B cell (primary cell): ENCODE measurements at regions not wholly inside any gene's neighbourhood (a gene's known extent, or its start where the extent isn't known, plus 50 kb on each side); places are given as distances from the start of the nearest gene placed in this dataset.

Experiments
- ATAC-seq: fragments of 200-7000 bp; cut with Tn5 transposase; one replicate; pipeline ENCODE4 v1.10.0; 2021; ENCODE audit warnings: low read depth, mild to moderate bottlenecking, moderate number of reproducible peaks, moderate library complexity
- CTCF ChIA-PET: fragments of 350-600 bp; sonication (Branson Sonifier 250); formaldehyde crosslinking; loops from one replicate; lab custom pipeline; 2021; ENCODE audit warnings: antibody characterized with exemption, inconsistent platforms; lab: Charles Lee
- POLR2A ChIA-PET: fragments of 350-600 bp; sonication (Branson Sonifier 250); formaldehyde crosslinking; loops from one replicate; lab custom pipeline; 2021; ENCODE audit warnings: antibody characterized with exemption; lab: Charles Lee
- DNase-seq: peaks from one replicate; pipeline ENCODE4 v3.0.0; 2013
- H2AFZ ChIP-seq: 2 replicates; pipeline ENCODE4 v1.6.1; 2012; ENCODE audit warnings: mild to moderate bottlenecking, low read depth, low read length; ENCODE audit not compliant: insufficient read depth, poor library complexity, severe bottlenecking
- H3K27ac ChIP-seq, 2 donors: 1 replicate in 1 of 2; 2 replicates in 1 of 2; pipeline ENCODE4 v1.5.1; 2012 to 2013; ENCODE audit warnings: low read length in 2 of 2, mild to moderate bottlenecking in 2 of 2, moderate library complexity in 1 of 2
- H3K27me3 ChIP-seq, 4 experiments: fragments of 200-600 bp in 1 of 4; sonication (generic) in 1 of 4; replicated peaks in 1 of 4; 1 replicate in 2 of 4; 2 replicates in 2 of 4; pipeline versions ENCODE4 v1.6.1 to v1.7.0; 2013 to 2016; ENCODE audit warnings: low read length in 3 of 4, mild to moderate bottlenecking in 2 of 4, mixed read lengths in 1 of 4, moderate library complexity in 1 of 4; ENCODE audit not compliant: insufficient read depth in 4 of 4, control insufficient read depth in 3 of 4; ENCODE audit errors: control extremely low read depth in 1 of 4
- H3K36me3 ChIP-seq, 2 experiments: replicated peaks in 1 of 2; 1 replicate in 1 of 2; 2 replicates in 1 of 2; pipeline versions ENCODE4 v1.6.1 to v1.7.1; 2013; ENCODE audit warnings: low read length in 1 of 2; ENCODE audit not compliant: insufficient read depth in 2 of 2, control insufficient read depth in 1 of 2; ENCODE audit errors: control extremely low read depth in 1 of 2, extremely low read depth in 1 of 2
- H3K4me1 ChIP-seq, 2 donors: fragments of 200-600 bp in 1 of 2; sonication (generic) in 1 of 2; 1 replicate in 1 of 2; 2 replicates in 1 of 2; pipeline versions ENCODE4 v1.5.1 to v1.6.1; 2013 to 2017; ENCODE audit warnings: low read length in 2 of 2; ENCODE audit not compliant: control insufficient read depth in 2 of 2, insufficient read depth in 2 of 2
- H3K4me2 ChIP-seq: replicated peaks from 2 replicates; pipeline ENCODE3; 2012; ENCODE audit warnings: mild to moderate bottlenecking, low read depth, low read length; ENCODE audit not compliant: poor library complexity, severe bottlenecking
- H3K4me3 ChIP-seq, 5 experiments: fragments of 200-600 bp in 1 of 5; sonication (generic) in 1 of 5; 1 replicate in 3 of 5; 2 replicates in 2 of 5; pipeline versions ENCODE4 v1.5.1 to v1.7.0; 2011 to 2016; ENCODE audit warnings: low read length in 4 of 5, mild to moderate bottlenecking in 4 of 5, low read depth in 2 of 5, control low read depth in 1 of 5, moderate library complexity in 1 of 5; ENCODE audit not compliant: insufficient read depth in 1 of 5; ENCODE audit errors: control extremely low read depth in 1 of 5, extremely low read depth in 1 of 5
- H3K79me2 ChIP-seq: fragments of 200-600 bp; sonication (generic); one replicate; pipeline ENCODE4 v1.6.0; 2016; ENCODE audit warnings: low read length; ENCODE audit not compliant: control insufficient read depth, insufficient read depth
- H3K9ac ChIP-seq: fragments of 200-600 bp; sonication (generic); 2 replicates; pipeline ENCODE4 v1.6.1; 2017; ENCODE audit warnings: mild to moderate bottlenecking, low read length, moderate library complexity
- H3K9me3 ChIP-seq, 3 donors: one replicate each; pipeline versions ENCODE4 v1.6.1 to v1.7.1; 2013; ENCODE audit warnings: low read length in 2 of 3; ENCODE audit not compliant: control insufficient read depth in 2 of 3, insufficient read depth in 1 of 3; ENCODE audit errors: control extremely low read depth in 1 of 3
- H4K20me1 ChIP-seq: 2 replicates; pipeline ENCODE4 v1.6.0; 2012; ENCODE audit warnings: mild to moderate bottlenecking, low read length; ENCODE audit not compliant: insufficient read depth, control insufficient read depth, poor library complexity, severe bottlenecking
- H3K27ac Mint-ChIP-seq: one replicate; pipeline ENCODE4 v1.8.0; 2021; ENCODE audit warnings: mixed read lengths
- H3K27me3 Mint-ChIP-seq: one replicate; pipeline ENCODE4 v1.8.0; 2021; ENCODE audit warnings: mixed read lengths
- H3K4me1 Mint-ChIP-seq: one replicate; pipeline ENCODE4 v1.8.0; 2021; ENCODE audit warnings: mixed read lengths
- H3K4me3 Mint-ChIP-seq: one replicate; pipeline ENCODE4 v1.8.0; 2021; ENCODE audit warnings: mixed read lengths
- H3K9me3 Mint-ChIP-seq: one replicate; pipeline ENCODE4 v1.8.0; 2022; ENCODE audit warnings: mixed read lengths; ENCODE audit not compliant: insufficient read depth
- CTCF ChIP-seq: fragments of 200-600 bp; IDR thresholded peaks from one replicate; pipeline ENCODE4 v1.8.0; 2022; ENCODE audit warnings: antibody characterized with exemption, mild to moderate bottlenecking
- EZH2 ChIP-seq: IDR thresholded peaks from 2 replicates; pipeline ENCODE4 v1.6.1; 2012; ENCODE audit warnings: borderline replicate concordance, low read depth, mild to moderate bottlenecking, moderate library complexity, low read length; ENCODE audit not compliant: insufficient read depth, poor library complexity, severe bottlenecking
- WGBS: methylation state at CpG from one replicate; pipeline ENCODE4 v1.1.5; 2013; ENCODE audit warnings: missing lambda C conversion rate; ENCODE audit not compliant: insufficient coverage; 5-methylcytosine and 5-hydroxymethylcytosine counted together
- intact Hi-C: fragments of 100-400 bp; cut with micrococcal nuclease; formaldehyde crosslinking; loops from one replicate; pipeline ENCODE4 v1.10.0; 2022

- intact Hi-C loops = no loop called here
- Mint-ChIP-seq H3K9me3 (peaks cover 2% of the 10 kb centered on the region), H3K4me3 (no peak overlapping the region), H3K4me1 (no peaks in the 10 kb centered on the region), H3K27me3 (no peaks in the 10 kb centered on the region), H3K27ac (no peak overlapping the region)
- ATAC-seq (no peak), DNase-seq (no peak)
- H3K27me3 ChIP-seq = no peaks in the 10 kb centered on the region
- no peak overlapping the region for H3K4me2 ChIP-seq
- H3K4me3 ChIP-seq = no peak overlapping the region
- no peaks in the 10 kb centered on the region for H3K79me2 ChIP-seq
- CTCF ChIA-PET = no interaction called here
- TF ChIP-seq EZH2 (no peak), CTCF (no peak)
- POLR2A ChIA-PET = no interaction called here
- H3K36me3 ChIP-seq = no peaks in the 10 kb centered on the region
- WGBS = 81% methylated on average over 8 of the region's 12 CpGs
- H2AFZ ChIP-seq = no peak overlapping the region
- no peaks in the 10 kb centered on the region for H4K20me1 ChIP-seq
- H3K9me3 ChIP-seq = peaks cover 0 to 8% (median 0%) of the 10 kb centered on the region in 3 donors
- H3K4me1 ChIP-seq = no peaks in the 10 kb centered on the region
- H3K27ac ChIP-seq = no peak overlapping the region
- H3K9ac ChIP-seq = no peak overlapping the region
Measured at GRCh38 chr15:96121086-96121920, 209.2 kb upstream of the NR2F2 start.
